GM12874 (cell line): ENCODE measurements at regions not wholly inside any gene's neighbourhood (a gene's known extent, or its start where the extent isn't known, plus 50 kb on each side); places are given as distances from the start of the nearest gene placed in this dataset.

Source experiments
- CTCF ChIP-seq: IDR thresholded peaks from 2 replicates; pipeline ENCODE4 v1.5.1; 2011; ENCODE audit warnings: low read depth, mild to moderate bottlenecking, control low read depth, low read length, moderate library complexity; ENCODE audit not compliant: insufficient read depth

- TF ChIP-seq CTCF: no peak
These were observed 1012.1 kb downstream of the FAM133A start for GRCh38 chrX:94686071-94686470.

- no peak for TF ChIP-seq CTCF
These were observed 1021.9 kb downstream of the FAM133A start for GRCh38 chrX:94695910-94696309.

- no peak for TF ChIP-seq CTCF
These were observed 1047.4 kb downstream of the FAM133A start for GRCh38 chrX:94721386-94721785.

- no peak for TF ChIP-seq CTCF
These were observed 1048.6 kb downstream of the FAM133A start for GRCh38 chrX:94722578-94722977.

- TF ChIP-seq CTCF: no peak
These were observed 1068.8 kb downstream of the FAM133A start for GRCh38 chrX:94742772-94743171.

- no peak for TF ChIP-seq CTCF
These were observed 1069.5 kb downstream of the FAM133A start for GRCh38 chrX:94743478-94743877.

GRCh38 chrX:94744786-94745185, 1070.8 kb downstream of the FAM133A start:
- no peak for TF ChIP-seq CTCF

GRCh38 chrX:94751611-94752010, 1077.6 kb downstream of the FAM133A start:
- TF ChIP-seq CTCF: no peak
